GM12875 (cell line): ENCODE measurements at regions not wholly inside any gene's neighbourhood (a gene's known extent, or its start where the extent isn't known, plus 50 kb on each side); places are given as distances from the start of the nearest gene placed in this dataset.

Experiments
- H3K4me3 ChIP-seq: one replicate; pipeline ENCODE4 v1.5.1; 2011; ENCODE audit warnings: low read depth, low read length, control low read depth
- TF ChIP-seq, protein P1 (sequence below): IDR thresholded peaks from 2 replicates; pipeline ENCODE4 v1.5.1; 2011; ENCODE audit warnings: low read depth, mild to moderate bottlenecking, control low read depth, inconsistent platforms, low read length, moderate library complexity, borderline replicate concordance; ENCODE audit not compliant: insufficient read depth

DNA sequence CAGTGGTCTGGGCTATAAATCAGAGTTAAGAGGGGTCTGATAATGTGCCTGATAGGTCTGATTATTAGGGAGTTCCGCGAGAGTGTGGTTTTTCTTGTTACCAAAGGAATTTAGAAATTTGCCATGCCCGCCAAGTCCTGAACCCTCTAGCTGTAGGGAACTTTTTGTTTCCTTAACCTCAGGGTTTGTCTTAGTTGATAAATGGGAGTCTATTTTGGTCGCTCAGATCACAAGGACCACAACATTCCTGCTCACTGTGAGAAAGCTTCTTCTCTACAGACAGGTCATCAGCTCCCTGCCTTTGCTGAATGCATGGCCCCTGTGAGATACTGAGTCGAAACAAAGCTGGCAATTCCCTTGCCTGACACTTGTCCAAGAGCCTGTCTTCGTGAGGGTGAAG is 497.8 kb downstream of the HS3ST4 start:
- TF ChIP-seq, protein P1, sequence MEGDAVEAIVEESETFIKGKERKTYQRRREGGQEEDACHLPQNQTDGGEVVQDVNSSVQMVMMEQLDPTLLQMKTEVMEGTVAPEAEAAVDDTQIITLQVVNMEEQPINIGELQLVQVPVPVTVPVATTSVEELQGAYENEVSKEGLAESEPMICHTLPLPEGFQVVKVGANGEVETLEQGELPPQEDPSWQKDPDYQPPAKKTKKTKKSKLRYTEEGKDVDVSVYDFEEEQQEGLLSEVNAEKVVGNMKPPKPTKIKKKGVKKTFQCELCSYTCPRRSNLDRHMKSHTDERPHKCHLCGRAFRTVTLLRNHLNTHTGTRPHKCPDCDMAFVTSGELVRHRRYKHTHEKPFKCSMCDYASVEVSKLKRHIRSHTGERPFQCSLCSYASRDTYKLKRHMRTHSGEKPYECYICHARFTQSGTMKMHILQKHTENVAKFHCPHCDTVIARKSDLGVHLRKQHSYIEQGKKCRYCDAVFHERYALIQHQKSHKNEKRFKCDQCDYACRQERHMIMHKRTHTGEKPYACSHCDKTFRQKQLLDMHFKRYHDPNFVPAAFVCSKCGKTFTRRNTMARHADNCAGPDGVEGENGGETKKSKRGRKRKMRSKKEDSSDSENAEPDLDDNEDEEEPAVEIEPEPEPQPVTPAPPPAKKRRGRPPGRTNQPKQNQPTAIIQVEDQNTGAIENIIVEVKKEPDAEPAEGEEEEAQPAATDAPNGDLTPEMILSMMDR = no peak
- no peak overlapping the region for H3K4me3 ChIP-seq

DNA sequence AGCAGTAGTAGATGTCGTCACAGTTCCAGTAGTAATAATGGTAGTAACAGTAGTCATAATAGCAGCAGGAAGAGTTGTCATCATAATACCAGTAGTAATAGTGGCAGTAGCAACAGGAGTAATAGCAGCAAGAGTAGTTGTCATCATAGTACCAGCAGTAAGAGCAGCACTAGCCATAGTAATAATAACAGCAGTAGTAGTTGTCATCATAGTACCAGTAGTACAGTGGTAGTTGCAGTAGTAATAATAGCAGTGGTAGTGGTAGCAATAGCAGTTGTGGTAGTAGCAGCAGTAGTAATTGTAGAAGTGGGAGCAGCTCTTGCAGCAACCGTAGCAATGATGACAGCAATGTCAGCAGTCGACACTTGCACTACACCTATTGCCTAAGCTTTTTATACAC is 502.8 kb downstream of the HS3ST4 start:
- H3K4me3 ChIP-seq = no peak overlapping the region
- TF ChIP-seq, protein P1 = no peak

DNA sequence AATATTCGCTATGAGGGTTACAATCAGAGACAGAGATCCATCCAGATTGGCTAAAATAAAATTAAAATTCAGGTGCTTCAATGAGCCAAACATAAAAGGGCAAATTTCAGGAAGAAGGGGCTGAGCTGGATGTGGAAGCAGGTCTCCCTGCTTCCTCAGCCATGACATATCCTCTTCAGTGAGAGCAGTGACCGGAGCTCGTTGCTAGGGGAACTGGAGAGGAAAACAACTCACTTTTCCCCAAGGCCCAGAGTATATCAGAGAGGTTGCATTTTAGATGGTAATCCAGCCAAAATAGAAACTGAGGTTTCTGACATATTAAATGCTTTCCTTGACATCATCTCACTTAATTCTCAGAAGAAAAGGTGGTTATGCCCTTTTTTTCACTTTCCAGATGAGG is 503.5 kb downstream of the HS3ST4 start:
- TF ChIP-seq, protein P1 = no peak
- H3K4me3 ChIP-seq = no peak overlapping the region

DNA sequence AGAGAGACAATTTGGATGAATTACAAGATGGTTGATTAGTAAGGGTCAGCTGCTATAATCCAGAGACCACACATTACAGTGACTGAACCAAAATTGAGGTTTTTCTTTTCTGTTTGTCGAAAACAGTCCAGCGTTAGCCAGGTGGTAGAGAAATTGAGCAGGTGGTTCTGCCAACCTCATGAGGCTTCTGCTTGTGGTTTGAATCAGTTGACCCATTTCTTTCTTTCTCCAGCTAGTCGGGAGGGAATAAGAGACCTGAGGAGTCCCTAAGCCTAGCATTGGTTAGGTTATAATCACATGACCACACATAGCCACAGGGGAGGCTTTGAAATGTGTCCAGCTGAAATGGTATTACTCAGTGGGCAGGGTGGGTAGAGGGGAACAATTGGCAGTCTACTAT is 504.6 kb downstream of the HS3ST4 start:
- no peak overlapping the region for H3K4me3 ChIP-seq
- TF ChIP-seq, protein P1 = no peak

DNA sequence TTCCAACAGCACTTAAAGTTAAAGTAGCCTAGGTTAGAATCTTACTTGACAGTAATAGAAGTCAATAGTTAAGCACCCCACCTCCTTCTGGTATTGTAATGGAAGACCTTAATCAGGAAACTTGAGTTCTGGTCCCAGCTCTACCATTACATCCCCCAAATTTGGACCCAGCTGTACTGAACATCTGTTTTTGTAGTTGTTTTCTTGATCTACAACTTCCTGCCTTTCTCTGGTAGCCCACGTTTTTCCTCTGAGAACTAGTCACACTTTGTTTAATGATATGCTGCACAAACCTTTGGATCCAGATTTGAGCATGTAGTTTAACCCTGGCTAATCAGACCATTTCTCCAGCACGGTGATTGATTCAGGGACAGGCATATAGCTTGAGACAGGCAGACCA is 505.0 kb downstream of the HS3ST4 start:
- TF ChIP-seq, protein P1 = no peak
- H3K4me3 ChIP-seq = no peak overlapping the region

DNA sequence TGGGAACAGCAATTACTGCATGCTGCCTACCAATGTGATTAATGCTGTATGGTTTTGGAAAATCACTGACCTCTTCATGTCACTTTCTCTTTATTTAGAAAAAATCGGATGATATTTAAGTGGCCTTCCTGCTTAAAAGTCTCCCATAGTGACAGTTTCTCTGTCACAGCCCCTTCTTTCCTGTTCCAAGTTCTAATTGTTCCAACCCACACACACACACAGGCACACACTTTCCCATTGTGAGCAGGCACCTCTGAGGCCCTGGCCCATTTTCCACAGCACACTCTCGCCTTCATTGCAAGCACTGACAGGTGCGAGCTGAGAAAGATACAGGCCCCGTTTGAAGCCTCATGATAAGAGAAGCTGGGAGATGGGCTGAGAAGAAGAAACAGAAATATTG is 505.9 kb downstream of the HS3ST4 start:
- TF ChIP-seq, protein P1 = no peak
- H3K4me3 ChIP-seq = no peak overlapping the region

DNA sequence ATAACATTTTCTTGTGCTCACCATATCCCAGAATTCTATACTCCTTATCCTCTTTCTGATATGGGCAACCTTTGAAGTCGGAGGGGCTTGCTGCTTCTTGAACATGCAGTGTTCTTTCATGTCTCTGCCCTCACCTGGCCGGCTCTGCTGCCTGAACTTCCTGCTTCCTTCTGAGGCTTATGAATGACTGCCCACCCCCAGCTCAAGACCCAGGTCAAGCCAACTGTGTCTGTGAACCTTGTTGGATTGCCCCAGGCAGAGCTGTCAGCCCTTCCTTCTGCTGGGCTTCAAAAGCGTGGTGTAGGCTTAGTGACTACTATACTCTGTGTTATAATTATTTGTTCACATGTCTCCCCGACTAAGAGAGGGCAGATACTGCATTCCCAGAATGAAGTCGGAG is 506.5 kb downstream of the HS3ST4 start:
- no peak overlapping the region for H3K4me3 ChIP-seq

More for the DNA sequence above, 506.5 kb downstream of the HS3ST4 start:
- TF ChIP-seq, protein P1 = no peak
